ENCODE measurements at regions not wholly inside any gene's neighbourhood (a gene's known extent, or its start where the extent isn't known, plus 50 kb on each side); places are given as distances from the start of the nearest gene placed in this dataset.

- RAD21 ChIA-PET (ENCODE audit: unreplicated experiment), result no interaction called here
- no peaks in the 10 kb centered on the region for H4K20me1 ChIP-seq (ENCODE audit: control insufficient read depth, insufficient read depth)
- no peaks in the 10 kb centered on the region for H3K4me1 ChIP-seq (ENCODE audit: control insufficient read depth, insufficient read depth, low read length)
- CTCF ChIA-PET, result interaction anchor here (1.3 kb wide), 1 partner anchor 11 kb away, joined by 3 read pairs; no protein-coding TSS in a partner anchor
- TF ChIP-seq SUZ12 (IDR thresholded peaks at IDR 0.05; ENCODE audit: unreplicated experiment), result no peak
- no peaks in the 10 kb centered on the region for H3K9me3 ChIP-seq (replicated peaks; ENCODE audit: control insufficient read depth, insufficient read depth, low read length)
- POLR2A ChIA-PET, result no interaction called here
- H3K79me2 ChIP-seq (ENCODE audit: control insufficient read depth, insufficient read depth, low read length), result no peaks in the 10 kb centered on the region
- no peak for FAIRE-seq
- no TSS peak for BruUV-seq (replicated peaks)
- no peak for DNase-seq (ENCODE audit: low read depth, low spot score)
- SMC1A ChIA-PET (ENCODE audit: uncharacterized antibody, unreplicated experiment), result no interaction called here
- H3K9ac ChIP-seq (ENCODE audit: control insufficient read depth, insufficient read depth, low read length), result no peak overlapping the region
- H3K27ac ChIP-seq (ENCODE audit: control insufficient read depth, insufficient read depth), result no peak overlapping the region
- H2AFZ ChIP-seq (ENCODE audit: control insufficient read depth, low read depth, low read length), result no peak overlapping the region
- no peak overlapping the region for H3K4me3 ChIP-seq
- ATAC-seq, result no peak
- no peak overlapping the region for H3K4me2 ChIP-seq (ENCODE audit: control insufficient read depth, insufficient read depth)
- no peaks in the 10 kb centered on the region for H3K36me3 ChIP-seq (ENCODE audit: control insufficient read depth in 2 of 2, insufficient read depth in 2 of 2, low read length in 1 of 2)
- in situ Hi-C loops (cut with MboI) (no loop called here), intact Hi-C loops (cut with micrococcal nuclease; ENCODE audit: unreplicated experiment) (no loop called here)
- 83% methylated on average over 1 of the region's 1 CpG for WGBS (ENCODE audit: insufficient coverage, insufficient replicate concordance, low lambda C conversion rate, missing lambda C conversion rate)
- H3K27me3 ChIP-seq (replicated peaks in 1 of 2; ENCODE audit: control insufficient read depth in 2 of 2, insufficient read depth in 2 of 2, low read length in 1 of 2), result no peaks in the 10 kb centered on the region
Measured at GRCh38 chrX:96575011-96575410, 109.6 kb upstream of the DIAPH2 start.

GRCh38 chrX:96576368-96576767, 108.3 kb upstream of the DIAPH2 start:
- in situ Hi-C loops (cut with MboI) (no loop called here), intact Hi-C loops (cut with micrococcal nuclease; ENCODE audit: unreplicated experiment) (no loop called here)
- Histone ChIP-seq H4K20me1 (ENCODE audit: control insufficient read depth, insufficient read depth) (no peaks in the 10 kb centered on the region), H2AFZ (ENCODE audit: control insufficient read depth, low read depth, low read length) (no peak overlapping the region), H3K79me2 (ENCODE audit: control insufficient read depth, insufficient read depth, low read length) (no peaks in the 10 kb centered on the region), H3K4me2 (ENCODE audit: control insufficient read depth, insufficient read depth) (no peak overlapping the region), H3K27me3 (replicated peaks in 1 of 2; ENCODE audit: control insufficient read depth in 2 of 2, insufficient read depth in 2 of 2, low read length in 1 of 2) (no peaks in the 10 kb centered on the region), H3K9me3 (replicated peaks; ENCODE audit: control insufficient read depth, insufficient read depth, low read length) (no peaks in the 10 kb centered on the region), H3K36me3 (ENCODE audit: control insufficient read depth in 2 of 2, insufficient read depth in 2 of 2, low read length in 1 of 2) (no peaks in the 10 kb centered on the region), H3K4me1 (ENCODE audit: control insufficient read depth, insufficient read depth, low read length) (no peaks in the 10 kb centered on the region), H3K4me3 (no peak overlapping the region), H3K9ac (ENCODE audit: control insufficient read depth, insufficient read depth, low read length) (no peak overlapping the region), H3K27ac (ENCODE audit: control insufficient read depth, insufficient read depth) (no peak overlapping the region)
- SMC1A ChIA-PET (ENCODE audit: uncharacterized antibody, unreplicated experiment), result no interaction called here
- ATAC-seq (no peak), DNase-seq (ENCODE audit: low read depth, low spot score) (no peak), FAIRE-seq (no peak)
- POLR2A ChIA-PET, result no interaction called here
- no TSS peak for BruUV-seq (replicated peaks)
- RAD21 ChIA-PET (ENCODE audit: unreplicated experiment), result no interaction called here
- 0% methylated on average over 2 of the region's 2 CpGs for WGBS (ENCODE audit: insufficient coverage, insufficient replicate concordance, low lambda C conversion rate, missing lambda C conversion rate)
- CTCF ChIA-PET, result interaction anchor here (1.3 kb wide), 1 partner anchor 12 kb away, joined by 3 read pairs; no protein-coding TSS in a partner anchor
- TF ChIP-seq MEF2B (IDR thresholded peaks at IDR 0.05; ENCODE audit: partially characterized antibody, poor library complexity, severe bottlenecking) (no peak), FOXK2 (IDR thresholded peaks at IDR 0.05) (no peak), SP1 (IDR thresholded peaks at IDR 0.05; ENCODE audit: low read depth, low read length) (no peak), BMI1 (IDR thresholded peaks at IDR 0.05; ENCODE audit: borderline replicate concordance) (no peak), NR2C2 (IDR thresholded peaks at IDR 0.05; ENCODE audit: borderline replicate concordance, control insufficient read depth, insufficient read length, low read depth) (no peak), HSF1 (IDR thresholded peaks at IDR 0.05; ENCODE audit: low read depth, low read length) (no peak), SUPT20H (IDR thresholded peaks at IDR 0.05; ENCODE audit: borderline replicate concordance, control insufficient read depth, low read depth, low read length) (no peak), RB1 (IDR thresholded peaks at IDR 0.05; ENCODE audit: borderline replicate concordance) (no peak), SREBF2 (IDR thresholded peaks at IDR 0.05; ENCODE audit: low read length) (no peak), IKZF1 (conservative IDR thresholded peaks at IDR 0.05) (no peak), ASH2L (IDR thresholded peaks at IDR 0.05; ENCODE audit: borderline replicate concordance, low read depth) (no peak), KDM1A (IDR thresholded peaks at IDR 0.05; ENCODE audit: borderline replicate concordance) (no peak), POLR2AphosphoS2 (IDR thresholded peaks at IDR 0.05; ENCODE audit: low read depth, low read length) (no peak), CREM (IDR thresholded peaks at IDR 0.05; ENCODE audit: low read depth) (no peak)

Data from GM12878 (cell line).